CD4-positive, alpha-beta T cell (primary cell): ENCODE measurements at regions not wholly inside any gene's neighbourhood (a gene's known extent, or its start where the extent isn't known, plus 50 kb on each side); places are given as distances from the start of the nearest gene placed in this dataset.

Experiments
- ATAC-seq: fragments of 200-7000 bp; cut with Tn5 transposase; one replicate; pipeline ENCODE4 v1.10.0; 2022; ENCODE audit warnings: mild to moderate bottlenecking; ENCODE audit not compliant: poor library complexity
- CTCF ChIA-PET: fragments of 350-600 bp; sonication (Branson Sonifier 250); formaldehyde crosslinking; loops from one replicate; lab custom pipeline; 2021; ENCODE audit warnings: antibody characterized with exemption, inconsistent platforms; lab: Charles Lee
- POLR2A ChIA-PET: fragments of 350-600 bp; sonication (Branson Sonifier 250); formaldehyde crosslinking; loops from one replicate; lab custom pipeline; 2021; ENCODE audit warnings: antibody characterized with exemption, inconsistent platforms; lab: Charles Lee
- DNase-seq, 14 experiments: peaks; one replicate each; pipeline ENCODE4 v3.0.0-alpha.2; 2013 to 2020; ENCODE audit warnings: mixed read lengths in 2 of 14
- H3K27ac ChIP-seq, 2 donors: one replicate each; pipeline versions ENCODE4 v1.5.1 to v1.7.0; 2013; ENCODE audit warnings: low read length in 2 of 2, low read depth in 1 of 2, mild to moderate bottlenecking in 1 of 2
- H3K27me3 ChIP-seq, 2 experiments: 1 replicate in 1 of 2; 2 replicates in 1 of 2; pipeline versions ENCODE4 v1.6.1 to v1.7.0; 2013; ENCODE audit warnings: low read length in 2 of 2, control low read depth in 1 of 2, mild to moderate bottlenecking in 1 of 2, moderate library complexity in 1 of 2; ENCODE audit not compliant: insufficient read depth in 2 of 2, control insufficient read depth in 1 of 2
- H3K36me3 ChIP-seq: one replicate; pipeline ENCODE4 v1.6.1; 2013; ENCODE audit warnings: low read length, control low read depth; ENCODE audit not compliant: insufficient read depth
- H3K4me1 ChIP-seq: one replicate; pipeline ENCODE4 v1.6.1; 2013; ENCODE audit warnings: low read length, control low read depth; ENCODE audit not compliant: insufficient read depth
- H3K4me3 ChIP-seq: one replicate; pipeline ENCODE4 v1.5.1; 2013; ENCODE audit warnings: mild to moderate bottlenecking, low read length, moderate library complexity
- H3K9me3 ChIP-seq, 2 experiments: 1 replicate in 1 of 2; 2 replicates in 1 of 2; pipeline versions ENCODE4 v1.6.1 to v1.7.0; 2013; ENCODE audit warnings: low read length in 2 of 2, mild to moderate bottlenecking in 2 of 2, control low read depth in 1 of 2, moderate library complexity in 1 of 2; ENCODE audit not compliant: control insufficient read depth in 1 of 2, insufficient read depth in 1 of 2
- H3K27ac Mint-ChIP-seq: one replicate; pipeline ENCODE4 v1.8.0; 2020; ENCODE audit warnings: mixed read lengths
- H3K27me3 Mint-ChIP-seq: one replicate; pipeline ENCODE4 v1.8.0; 2021; ENCODE audit warnings: mixed read lengths
- H3K36me3 Mint-ChIP-seq: one replicate; pipeline ENCODE4 v1.8.0; 2021; ENCODE audit warnings: low read depth, mixed read lengths
- H3K4me1 Mint-ChIP-seq: one replicate; pipeline ENCODE4 v1.8.0; 2021; ENCODE audit warnings: low read depth, mixed read lengths
- H3K4me3 Mint-ChIP-seq: one replicate; pipeline ENCODE4 v1.8.0; 2020; ENCODE audit warnings: mild to moderate bottlenecking, mixed read lengths
- H3K9me3 Mint-ChIP-seq: one replicate; pipeline ENCODE4 v1.8.0; 2020; ENCODE audit warnings: mixed read lengths
- CTCF ChIP-seq: fragments of 200-600 bp; IDR thresholded peaks from one replicate; pipeline ENCODE4 v1.8.0; 2022; ENCODE audit warnings: antibody characterized with exemption, mild to moderate bottlenecking
- intact Hi-C, 2 experiments: fragments of 100-400 bp; cut with DNase I in 1 of 2; cut with micrococcal nuclease in 1 of 2; formaldehyde crosslinking; loops; one replicate each; pipeline versions ENCODE4 v1.15.1 to v1.9.0; 2023 to 2025; cut with DNase I, micrococcal nuclease

- intact Hi-C loops = no loop called here
- ChIA-PET CTCF (no interaction called here), POLR2A (no interaction called here)
- Histone ChIP-seq H3K27ac (no peak overlapping the region), H3K4me1 (no peaks in the 10 kb centered on the region), H3K36me3 (no peaks in the 10 kb centered on the region), H3K27me3 (no peaks in the 10 kb centered on the region), H3K4me3 (no peak overlapping the region), H3K9me3 (no peaks in the 10 kb centered on the region)
- ATAC-seq = no peak
- peaks cover 3% of the 10 kb centered on the region for H3K9me3 Mint-ChIP-seq
- no peak for DNase-seq
- no peaks in the 10 kb centered on the region for H3K36me3 Mint-ChIP-seq
- H3K4me1 Mint-ChIP-seq = no peaks in the 10 kb centered on the region
- no peak overlapping the region for H3K4me3 Mint-ChIP-seq
- no peak overlapping the region for H3K27ac Mint-ChIP-seq
- H3K27me3 Mint-ChIP-seq = no peaks in the 10 kb centered on the region
- no peak for TF ChIP-seq CTCF
Measured at GRCh38 chr6:23307516-23307915, 738.1 kb downstream of the HDGFL1 start.

GRCh38 chr6:23308166-23308565 is 738.8 kb downstream of the HDGFL1 start:
- no peak overlapping the region for H3K4me3 Mint-ChIP-seq
- no peaks in the 10 kb centered on the region for H3K36me3 Mint-ChIP-seq
- no peak for DNase-seq
- no peaks in the 10 kb centered on the region for H3K4me1 Mint-ChIP-seq
- Histone ChIP-seq H3K4me3 (no peak overlapping the region), H3K36me3 (no peaks in the 10 kb centered on the region), H3K9me3 (no peaks in the 10 kb centered on the region), H3K27me3 (no peaks in the 10 kb centered on the region), H3K4me1 (no peaks in the 10 kb centered on the region), H3K27ac (no peak overlapping the region)
- intact Hi-C loops = no loop called here
- H3K27ac Mint-ChIP-seq = no peak overlapping the region
- ChIA-PET POLR2A (no interaction called here), CTCF (no interaction called here)
- ATAC-seq = no peak
- TF ChIP-seq CTCF = no peak
- peaks cover 3% of the 10 kb centered on the region for H3K9me3 Mint-ChIP-seq
- H3K27me3 Mint-ChIP-seq = no peaks in the 10 kb centered on the region

- CTCF ChIA-PET = no interaction called here
- no peaks in the 10 kb centered on the region for H3K9me3 Mint-ChIP-seq
- POLR2A ChIA-PET = no interaction called here
- H3K36me3 Mint-ChIP-seq = no peaks in the 10 kb centered on the region
- H3K4me3 Mint-ChIP-seq = no peak overlapping the region
- ATAC-seq = no peak
- Histone ChIP-seq H3K4me1 (no peaks in the 10 kb centered on the region), H3K4me3 (no peak overlapping the region), H3K9me3 (no peaks in the 10 kb centered on the region), H3K27me3 (no peaks in the 10 kb centered on the region), H3K36me3 (no peaks in the 10 kb centered on the region), H3K27ac (no peak overlapping the region)
- DNase-seq = no peak
- H3K27me3 Mint-ChIP-seq = no peaks in the 10 kb centered on the region
- TF ChIP-seq CTCF = no peak
- H3K27ac Mint-ChIP-seq = no peak overlapping the region
- intact Hi-C loops = no loop called here
- no peaks in the 10 kb centered on the region for H3K4me1 Mint-ChIP-seq
Measured at GRCh38 chr6:23311211-23311610, 741.8 kb downstream of the HDGFL1 start.
